ENCODE measurements at regions not wholly inside any gene's neighbourhood (a gene's known extent, or its start where the extent isn't known, plus 50 kb on each side); places are given as distances from the start of the nearest gene placed in this dataset.

DNA sequence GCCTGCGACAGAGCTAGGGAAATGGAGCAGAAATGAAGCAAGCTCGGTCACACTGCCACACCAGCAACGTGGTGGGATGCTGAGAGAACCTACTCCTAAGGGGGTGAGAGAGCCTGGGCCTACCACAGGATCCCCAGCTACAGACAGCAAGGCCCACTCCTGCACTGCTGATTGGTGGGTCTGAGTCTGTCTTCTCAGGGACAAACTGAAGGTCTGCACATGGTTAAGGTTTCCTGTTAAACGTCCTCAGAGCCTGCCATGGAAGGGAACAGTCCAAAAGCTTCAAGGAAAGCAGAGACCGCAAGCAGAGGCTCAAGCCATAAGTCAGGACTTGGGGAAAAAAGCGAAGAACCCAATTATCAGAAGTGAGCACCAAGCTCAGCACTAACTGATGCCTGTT is 53.5 kb upstream of the MED4 start:
- Histone ChIP-seq H3K4me1 (ENCODE audit: control insufficient read depth, extremely low read depth, insufficient read depth, low read length) (peaks cover 9% of the 10 kb centered on the region), H2AFZ (ENCODE audit: low read depth, low read length) (no peak overlapping the region), H3K4me2 (ENCODE audit: insufficient read depth, low read length) (no peak overlapping the region), H3K9ac (replicated peaks; ENCODE audit: extremely low read depth, insufficient read depth, low read length) (no peak overlapping the region), H3K9me1 (replicated peaks; ENCODE audit: control insufficient read depth, extremely low read depth, insufficient read depth, low read length) (no peaks in the 10 kb centered on the region), H4K20me1 (replicated peaks; ENCODE audit: control insufficient read depth, extremely low read depth, insufficient read depth, low read length) (no peaks in the 10 kb centered on the region), H3K27ac (ENCODE audit: insufficient read depth, low read depth, low read length) (no peak overlapping the region), H3K79me2 (ENCODE audit: control insufficient read depth, insufficient read depth, low read length) (no peaks in the 10 kb centered on the region), H3K4me3 (replicated peaks in 1 of 3; ENCODE audit: insufficient read depth in 1 of 3, low read depth in 1 of 3, low read length in 3 of 3) (no peak overlapping the region), H3K9me3 (replicated peaks; ENCODE audit: control insufficient read depth, insufficient read depth, low read length) (no peaks in the 10 kb centered on the region), H3K36me3 (ENCODE audit: control insufficient read depth in 2 of 2, extremely low read depth in 1 of 2, insufficient read depth in 2 of 2, low read length in 2 of 2) (no peaks in the 10 kb centered on the region), H3K27me3 (ENCODE audit: control insufficient read depth in 2 of 2, insufficient read depth in 2 of 2, low read length in 2 of 2) (no peaks in the 10 kb centered on the region)
- CTCF ChIA-PET = interaction anchor here (1.9 kb wide), 1 partner anchor 18 kb away, joined by 5 read pairs; no protein-coding TSS in a partner anchor
- POLR2A ChIA-PET = no interaction called here
- intact Hi-C loops (cut with micrococcal nuclease) = no loop called here
- DNase-seq (ENCODE audit: low read depth, low spot score) = no peak
- no peak for FAIRE-seq
- TF ChIP-seq POLR2A (IDR thresholded peaks at IDR 0.05; ENCODE audit: low read depth, low read length) (no peak), JUN (IDR thresholded peaks at IDR 0.05; ENCODE audit: borderline replicate concordance, insufficient read depth, insufficient read length, low read depth) (no peak), POLR2AphosphoS5 (IDR thresholded peaks at IDR 0.05; ENCODE audit: insufficient read depth, low read depth, low read length) (no peak), FOS (IDR thresholded peaks at IDR 0.05; ENCODE audit: borderline replicate concordance, insufficient read depth, low read length) (no peak), MYC (IDR thresholded peaks at IDR 0.05; ENCODE audit: low read depth, low read length) (no peak), EZH2 (IDR thresholded peaks at IDR 0.05; ENCODE audit: borderline replicate concordance, low read depth, low read length, severe bottlenecking) (no peak), GATA2 (IDR thresholded peaks at IDR 0.05; ENCODE audit: insufficient read depth, insufficient read length, low read depth, low read length) (no peak)
- TF ChIP-seq, protein P1, sequence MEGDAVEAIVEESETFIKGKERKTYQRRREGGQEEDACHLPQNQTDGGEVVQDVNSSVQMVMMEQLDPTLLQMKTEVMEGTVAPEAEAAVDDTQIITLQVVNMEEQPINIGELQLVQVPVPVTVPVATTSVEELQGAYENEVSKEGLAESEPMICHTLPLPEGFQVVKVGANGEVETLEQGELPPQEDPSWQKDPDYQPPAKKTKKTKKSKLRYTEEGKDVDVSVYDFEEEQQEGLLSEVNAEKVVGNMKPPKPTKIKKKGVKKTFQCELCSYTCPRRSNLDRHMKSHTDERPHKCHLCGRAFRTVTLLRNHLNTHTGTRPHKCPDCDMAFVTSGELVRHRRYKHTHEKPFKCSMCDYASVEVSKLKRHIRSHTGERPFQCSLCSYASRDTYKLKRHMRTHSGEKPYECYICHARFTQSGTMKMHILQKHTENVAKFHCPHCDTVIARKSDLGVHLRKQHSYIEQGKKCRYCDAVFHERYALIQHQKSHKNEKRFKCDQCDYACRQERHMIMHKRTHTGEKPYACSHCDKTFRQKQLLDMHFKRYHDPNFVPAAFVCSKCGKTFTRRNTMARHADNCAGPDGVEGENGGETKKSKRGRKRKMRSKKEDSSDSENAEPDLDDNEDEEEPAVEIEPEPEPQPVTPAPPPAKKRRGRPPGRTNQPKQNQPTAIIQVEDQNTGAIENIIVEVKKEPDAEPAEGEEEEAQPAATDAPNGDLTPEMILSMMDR (IDR thresholded peaks at IDR 0.05; ENCODE audit: extremely low read depth in 1 of 2, insufficient read depth in 1 of 2, low read depth in 1 of 2, low read length in 2 of 2) = no peak
- TF ChIP-seq, protein P2, sequence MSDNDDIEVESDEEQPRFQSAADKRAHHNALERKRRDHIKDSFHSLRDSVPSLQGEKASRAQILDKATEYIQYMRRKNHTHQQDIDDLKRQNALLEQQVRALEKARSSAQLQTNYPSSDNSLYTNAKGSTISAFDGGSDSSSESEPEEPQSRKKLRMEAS (IDR thresholded peaks at IDR 0.05; ENCODE audit: insufficient read depth, insufficient read length) = no peak
- BruUV-seq (replicated peaks) = no TSS peak
- dilution Hi-C loops (cut with MboI; ENCODE audit: extremely low pct_ligation_motif_present, low sequenced_read_pairs) = no loop called here
